HepG2 (cell line): ENCODE measurements at regions not wholly inside any gene's neighbourhood (a gene's known extent, or its start where the extent isn't known, plus 50 kb on each side); places are given as distances from the start of the nearest gene placed in this dataset.
"Not testable (repeated sequence)": the region's sequence is repeated elsewhere in the genome, so short reads cannot be mapped to it uniquely, and the experiment has no call there.

ENCODE experiments used
- ATAC-seq: fragments of 200-7000 bp; cut with Tn5 transposase; 3 replicates; pipeline ENCODE4 v1.9.1; 2020; ENCODE audit warnings: mild to moderate bottlenecking, moderate library complexity
- BruUV-seq: library from RNA; stranded (reverse); fragments of 400-500 nt; replicated peaks from 2 replicates; lab custom pipeline; 2021; lab: Mats Ljungman, UMichigan
- CTCF ChIA-PET: fragments of 300-600 bp; formaldehyde crosslinking; extraction: SDS; loops from one replicate; lab custom pipeline; 2021; ENCODE audit warnings: low total read pairs, inconsistent platforms, low intra/inter-chr PET ratio; lab: Yijun Ruan, JAX
- POLR2A ChIA-PET: fragments of 350-600 bp; sonication (Branson Sonifier 250); formaldehyde crosslinking; loops from one replicate; lab custom pipeline; 2020; ENCODE audit warnings: antibody characterized with exemption, inconsistent platforms; lab: Yijun Ruan, JAX
- DNase-seq: peaks from one replicate; pipeline ENCODE4 v3.0.0-alpha.2; 2015; ENCODE audit warnings: low spot score
- FAIRE-seq: peaks from 3 replicates; lab custom pipeline; 2011; peaks lifted over from hg19 to GRCh38; lab: Jason Lieb, UNC
- H2AFZ ChIP-seq: one replicate; pipeline ENCODE4 v1.6.1; 2011; ENCODE audit warnings: low read length, inconsistent platforms
- H3K27ac ChIP-seq: fragments of 300-600 bp; 3 replicates; pipeline ENCODE4 v1.8.0; 2011; ENCODE audit warnings: mixed run types, mild to moderate bottlenecking, mixed read lengths, low read length, inconsistent platforms; ENCODE audit not compliant: insufficient read depth; ENCODE audit errors: extremely low read length
- H3K27me3 ChIP-seq, 2 experiments: fragments of 200-600 bp in 1 of 2; 2 replicates in 1 of 2; 3 replicates in 1 of 2; pipeline versions ENCODE4 v1.6.0 to v1.8.0; 2011; ENCODE audit warnings: low read length in 2 of 2, mild to moderate bottlenecking in 2 of 2, moderate library complexity in 2 of 2, inconsistent platforms in 1 of 2; ENCODE audit not compliant: insufficient read depth in 2 of 2, control insufficient read depth in 1 of 2
- H3K36me3 ChIP-seq, 2 experiments: fragments of 200-600 bp in 1 of 2; replicated peaks in 1 of 2; 2 replicates in 1 of 2; 3 replicates in 1 of 2; pipeline versions ENCODE4 v1.5.1 to v1.8.0; 2011; ENCODE audit warnings: low read length in 2 of 2, inconsistent platforms in 1 of 2; ENCODE audit not compliant: insufficient read depth in 2 of 2, control insufficient read depth in 1 of 2
- H3K4me1 ChIP-seq: 2 replicates; pipeline ENCODE4 v1.5.1; 2012; ENCODE audit warnings: low read length, inconsistent platforms; ENCODE audit not compliant: insufficient read depth
- H3K4me2 ChIP-seq: 2 replicates; pipeline ENCODE4 v1.6.0; 2011; ENCODE audit warnings: low read depth, low read length, inconsistent platforms
- H3K4me3 ChIP-seq, 3 experiments: fragments of 200-600 bp in 1 of 3; sonication (generic), shearing (Covaris generic) in 1 of 3; replicated peaks in 1 of 3; 2 replicates each; pipeline ENCODE4 v1.5.1; 2011 to 2016; ENCODE audit warnings: low read length in 3 of 3, inconsistent platforms in 2 of 3, low read depth in 2 of 3, mild to moderate bottlenecking in 2 of 3, control low read depth in 1 of 3, mixed read lengths in 1 of 3; ENCODE audit not compliant: insufficient read depth in 1 of 3
- H3K79me2 ChIP-seq: one replicate; pipeline ENCODE4 v1.6.1; 2011; ENCODE audit warnings: low read length, inconsistent platforms; ENCODE audit not compliant: insufficient read depth
- H3K9ac ChIP-seq: 2 replicates; pipeline ENCODE4 v1.6.0; 2011; ENCODE audit warnings: mild to moderate bottlenecking, low read depth, low read length, inconsistent platforms; ENCODE audit not compliant: insufficient read depth
- H3K9me3 ChIP-seq: 2 replicates; pipeline ENCODE4 v1.5.1; 2012; ENCODE audit warnings: mild to moderate bottlenecking, low read length
- H4K20me1 ChIP-seq: 2 replicates; pipeline ENCODE4 v1.6.0; 2011; ENCODE audit warnings: inconsistent platforms, mild to moderate bottlenecking, low read length, moderate library complexity; ENCODE audit not compliant: insufficient read depth
- WGBS: methylation state at CpG from one replicate; pipeline ENCODE4 v1.1.6; 2017; ENCODE audit warnings: low lambda C conversion rate; 5-methylcytosine and 5-hydroxymethylcytosine counted together
- in situ Hi-C: cut with HindIII; loops from 2 replicates; pipeline ENCODE4 v1.10.0; 2017; ENCODE audit warnings: low pct_unique_long_range_greater_than_20kb; ENCODE audit not compliant: extremely low pct_ligation_motif_present
- intact Hi-C: fragments of 100-400 bp; cut with micrococcal nuclease; formaldehyde crosslinking; loops from one replicate; pipeline ENCODE4 v1.10.0; 2022; ENCODE audit not compliant: unreplicated experiment
- small RNA-seq, 3 experiments: library from RNA; depleted of rRNA; stranded (forward); fragments of <200 nt; gene quantifications; one replicate each; pipeline ENCODE3, GENCODE V24; 2012; ENCODE audit warnings: low read depth in 2 of 3, low replicate concordance in 1 of 3; ENCODE audit not compliant: insufficient read length in 3 of 3, insufficient read depth in 2 of 3

DNA sequence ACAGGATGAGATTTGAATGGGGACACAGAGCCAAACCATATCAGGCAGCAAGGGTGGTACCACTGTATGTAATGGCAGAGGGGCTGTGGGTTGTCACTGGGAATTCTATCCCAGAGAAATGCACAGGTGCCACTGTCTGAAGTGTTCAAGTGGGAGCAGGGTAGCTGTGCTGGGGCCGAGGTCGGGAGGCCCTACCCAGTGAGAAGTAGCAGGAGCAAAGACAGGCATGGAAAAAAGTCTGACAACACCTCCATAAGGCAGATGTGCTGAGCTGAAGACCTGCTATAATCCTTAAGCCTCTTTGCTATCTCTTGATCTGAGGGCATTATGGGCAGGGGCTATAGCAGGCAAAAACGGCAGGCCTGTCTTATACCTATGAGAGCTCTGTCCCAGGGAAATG is 86.9 kb upstream of the ANKRD20A1 start:
- ATAC-seq, H3K9me3 ChIP-seq, H4K20me1 ChIP-seq, H3K4me3 ChIP-seq, H3K36me3 ChIP-seq, intact Hi-C loops, H3K79me2 ChIP-seq, H2AFZ ChIP-seq, H3K4me1 ChIP-seq, in situ Hi-C loops, H3K27me3 ChIP-seq, FAIRE-seq, POLR2A ChIA-PET, CTCF ChIA-PET, BruUV-seq, H3K4me2 ChIP-seq, H3K9ac ChIP-seq, DNase-seq, H3K27ac ChIP-seq: not testable (repeated sequence)
- 0% methylated on average over 2 of the region's 3 CpGs for WGBS

DNA sequence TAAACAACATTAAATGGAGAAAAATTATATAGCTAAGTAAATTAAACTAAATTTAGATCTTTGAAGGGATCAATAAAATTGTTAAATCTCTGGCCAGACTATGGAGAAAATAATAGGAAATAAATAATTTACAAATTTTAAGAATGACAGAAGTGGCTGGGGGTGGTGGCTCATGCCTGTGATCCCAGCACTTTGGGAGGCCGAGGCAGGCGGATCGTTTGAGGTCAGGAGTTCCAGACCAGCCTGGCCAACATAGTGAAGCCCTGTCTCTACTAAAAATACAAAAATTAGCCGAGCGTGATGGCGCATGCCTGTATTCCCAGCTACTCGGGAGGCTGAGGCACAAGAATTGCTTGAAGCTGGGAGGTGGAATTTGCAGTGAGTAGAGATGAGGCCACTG is 58.6 kb upstream of the ANKRD20A1 start:
- H3K79me2 ChIP-seq, CTCF ChIA-PET, intact Hi-C loops, ATAC-seq, DNase-seq, H3K9ac ChIP-seq, H3K9me3 ChIP-seq, H3K27me3 ChIP-seq, H3K4me2 ChIP-seq, H3K4me1 ChIP-seq, in situ Hi-C loops, H3K36me3 ChIP-seq, H3K4me3 ChIP-seq, POLR2A ChIA-PET, FAIRE-seq, H4K20me1 ChIP-seq, H2AFZ ChIP-seq, BruUV-seq, H3K27ac ChIP-seq: not testable (repeated sequence)
- 33% methylated on average over 6 of the region's 7 CpGs for WGBS

Small RNA genes lying in the stretch of these regions (small RNA-seq; reads per million reads assigned to genes)
- gene AL627230.1 (0 reads per million in 3 experiments), gene AL627230.3 (0 reads per million in 3 experiments), gene AL627230.5 (0 reads per million in 3 experiments), gene AL627230.6 (0 reads per million in 3 experiments), gene AL627230.8 (0 reads per million in 3 experiments), gene FAM27B (0 reads per million in 3 experiments), gene RF00156 (0 reads per million in 3 experiments), gene RN7SL787P (0 reads per million in 3 experiments)
